Type B pancreatic cell (in vitro differentiated cells): ENCODE measurements at regions not wholly inside any gene's neighbourhood (a gene's known extent, or its start where the extent isn't known, plus 50 kb on each side); places are given as distances from the start of the nearest gene placed in this dataset.

ENCODE experiments used
- DNase-seq: peaks from one replicate; pipeline ENCODE4 v3.0.0; 2021; ENCODE audit warnings: mixed read lengths; ENCODE audit not compliant: unreplicated experiment; ENCODE audit errors: extremely low spot score
- H3K27ac Mint-ChIP-seq: 2 replicates; pipeline ENCODE4 v1.8.0; 2021; ENCODE audit warnings: mild to moderate bottlenecking, mixed read lengths
- H3K27me3 Mint-ChIP-seq: 2 replicates; pipeline ENCODE4 v1.8.0; 2021; ENCODE audit warnings: mixed read lengths
- H3K36me3 Mint-ChIP-seq: 2 replicates; pipeline ENCODE4 v1.8.0; 2021; ENCODE audit warnings: mixed read lengths
- H3K4me1 Mint-ChIP-seq: one replicate; pipeline ENCODE4 v1.8.0; 2021; ENCODE audit warnings: mixed read lengths; ENCODE audit not compliant: unreplicated experiment
- H3K4me3 Mint-ChIP-seq: 2 replicates; pipeline ENCODE4 v1.8.0; 2021; ENCODE audit warnings: mild to moderate bottlenecking, mixed read lengths
- H3K9me3 Mint-ChIP-seq: 2 replicates; pipeline ENCODE4 v1.8.0; 2021; ENCODE audit warnings: mixed read lengths
- CTCF ChIP-seq: fragments of 200-600 bp; sonication (generic); conservative IDR thresholded peaks from 2 replicates; pipeline ENCODE4 v1.5.0; 2021; ENCODE audit warnings: antibody characterized with exemption, mild to moderate bottlenecking

- H3K36me3 Mint-ChIP-seq, result no peaks in the 10 kb centered on the region
- H3K9me3 Mint-ChIP-seq, result no peaks in the 10 kb centered on the region
- DNase-seq, result no peak
- H3K27ac Mint-ChIP-seq, result no peak overlapping the region
- H3K4me1 Mint-ChIP-seq, result peaks cover 26% of the 10 kb centered on the region
- H3K27me3 Mint-ChIP-seq, result peaks cover 10% of the 10 kb centered on the region
- H3K4me3 Mint-ChIP-seq, result no peak overlapping the region
- no peak for TF ChIP-seq CTCF
Observed at GRCh38 chr9:82681809-82682208, 381.1 kb downstream of the RASEF start.

GRCh38 chr9:82682431-82682830, 380.5 kb downstream of the RASEF start:
- TF ChIP-seq CTCF, result no peak
- Mint-ChIP-seq H3K9me3 (no peaks in the 10 kb centered on the region), H3K27me3 (peaks cover 10% of the 10 kb centered on the region), H3K36me3 (no peaks in the 10 kb centered on the region), H3K27ac (no peak overlapping the region), H3K4me3 (no peak overlapping the region), H3K4me1 (peaks cover 26% of the 10 kb centered on the region)
- DNase-seq, result no peak

- peaks cover 10% of the 10 kb centered on the region for H3K9me3 Mint-ChIP-seq
- no peak for DNase-seq
- H3K27me3 Mint-ChIP-seq, result no peaks in the 10 kb centered on the region
- no peaks in the 10 kb centered on the region for H3K36me3 Mint-ChIP-seq
- no peak overlapping the region for H3K4me3 Mint-ChIP-seq
- TF ChIP-seq CTCF, result no peak
- H3K4me1 Mint-ChIP-seq, result no peaks in the 10 kb centered on the region
- H3K27ac Mint-ChIP-seq, result no peak overlapping the region
Observed at GRCh38 chr9:82695704-82696103, 367.2 kb downstream of the RASEF start.

GRCh38 chr9:82706786-82707185, 356.2 kb downstream of the RASEF start:
- Mint-ChIP-seq H3K4me3 (no peak overlapping the region), H3K27me3 (peaks cover 6% of the 10 kb centered on the region), H3K36me3 (no peaks in the 10 kb centered on the region), H3K9me3 (no peaks in the 10 kb centered on the region), H3K27ac (no peak overlapping the region), H3K4me1 (no peaks in the 10 kb centered on the region)
- TF ChIP-seq CTCF, result no peak
- DNase-seq, result no peak

GRCh38 chr9:82716821-82717220, 346.1 kb downstream of the RASEF start:
- Mint-ChIP-seq H3K9me3 (no peaks in the 10 kb centered on the region), H3K27ac (no peak overlapping the region), H3K36me3 (no peaks in the 10 kb centered on the region), H3K4me3 (no peak overlapping the region), H3K27me3 (peaks cover 3% of the 10 kb centered on the region), H3K4me1 (no peaks in the 10 kb centered on the region)
- TF ChIP-seq CTCF, result no peak
- no peak for DNase-seq

- Mint-ChIP-seq H3K27me3 (peaks cover 3% of the 10 kb centered on the region), H3K27ac (no peak overlapping the region), H3K9me3 (peaks cover 4% of the 10 kb centered on the region), H3K4me3 (no peak overlapping the region), H3K4me1 (no peaks in the 10 kb centered on the region), H3K36me3 (no peaks in the 10 kb centered on the region)
- no peak for DNase-seq
- no peak for TF ChIP-seq CTCF
Observed at GRCh38 chr9:82720515-82720914, 342.4 kb downstream of the RASEF start.
